PC-9 (cell line): ENCODE measurements at regions not wholly inside any gene's neighbourhood (a gene's known extent, or its start where the extent isn't known, plus 50 kb on each side); places are given as distances from the start of the nearest gene placed in this dataset.

Experiments
- CTCF ChIP-seq: fragments of 200-600 bp; sonication (generic); conservative IDR thresholded peaks from 2 replicates; pipeline ENCODE4 v1.6.1; 2017; ENCODE audit warnings: mixed run types, antibody characterized with exemption, mild to moderate bottlenecking, moderate library complexity
- EZH2 ChIP-seq: fragments of 200-600 bp; sonication (generic); IDR thresholded peaks from 2 replicates; pipeline ENCODE4 v1.8.0; 2017; ENCODE audit warnings: antibody characterized with exemption, low read depth

GRCh38 chr1:216846339-216846738 lies 123.1 kb upstream of the ESRRG start:
- TF ChIP-seq CTCF (no peak), EZH2 (no peak)
